ENCODE measurements at regions not wholly inside any gene's neighbourhood (a gene's known extent, or its start where the extent isn't known, plus 50 kb on each side); places are given as distances from the start of the nearest gene placed in this dataset.

DNA sequence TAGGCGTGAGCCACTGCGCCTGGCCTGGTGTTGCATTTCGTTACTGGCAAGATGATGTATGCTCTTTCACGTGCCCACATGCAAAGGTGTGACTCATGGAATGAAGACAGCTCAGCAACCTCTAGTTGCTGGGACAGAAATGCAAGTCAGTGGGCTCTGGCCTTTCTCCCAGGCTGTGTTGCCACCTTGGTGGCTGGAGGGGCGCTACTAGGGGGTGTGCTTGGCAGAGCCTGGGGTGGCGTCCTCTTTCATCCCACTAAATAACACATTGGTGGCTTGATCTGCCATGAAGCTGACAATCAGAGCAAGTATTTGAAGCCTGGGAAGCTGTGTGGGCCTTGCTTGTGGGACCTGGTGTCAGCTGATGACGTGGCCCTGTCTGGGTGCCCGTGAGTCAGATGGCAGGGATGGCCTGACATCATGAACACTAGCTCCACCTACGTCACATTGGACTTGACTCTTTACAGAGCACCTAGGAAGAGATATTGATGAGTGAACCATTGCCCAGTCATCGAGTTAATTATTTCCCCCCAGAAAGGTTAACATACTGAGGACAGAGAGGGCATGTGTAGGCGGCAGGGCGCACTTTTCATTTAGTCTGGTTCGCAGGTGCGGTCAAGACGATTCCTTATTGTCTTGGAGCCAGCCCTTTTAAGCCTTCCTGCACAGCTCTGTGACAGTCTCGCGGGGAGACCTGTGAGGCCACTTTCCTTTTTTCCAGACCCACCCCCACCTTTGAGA is 154.2 kb downstream of the TM9SF2 start:
- TF ChIP-seq, protein P1, sequence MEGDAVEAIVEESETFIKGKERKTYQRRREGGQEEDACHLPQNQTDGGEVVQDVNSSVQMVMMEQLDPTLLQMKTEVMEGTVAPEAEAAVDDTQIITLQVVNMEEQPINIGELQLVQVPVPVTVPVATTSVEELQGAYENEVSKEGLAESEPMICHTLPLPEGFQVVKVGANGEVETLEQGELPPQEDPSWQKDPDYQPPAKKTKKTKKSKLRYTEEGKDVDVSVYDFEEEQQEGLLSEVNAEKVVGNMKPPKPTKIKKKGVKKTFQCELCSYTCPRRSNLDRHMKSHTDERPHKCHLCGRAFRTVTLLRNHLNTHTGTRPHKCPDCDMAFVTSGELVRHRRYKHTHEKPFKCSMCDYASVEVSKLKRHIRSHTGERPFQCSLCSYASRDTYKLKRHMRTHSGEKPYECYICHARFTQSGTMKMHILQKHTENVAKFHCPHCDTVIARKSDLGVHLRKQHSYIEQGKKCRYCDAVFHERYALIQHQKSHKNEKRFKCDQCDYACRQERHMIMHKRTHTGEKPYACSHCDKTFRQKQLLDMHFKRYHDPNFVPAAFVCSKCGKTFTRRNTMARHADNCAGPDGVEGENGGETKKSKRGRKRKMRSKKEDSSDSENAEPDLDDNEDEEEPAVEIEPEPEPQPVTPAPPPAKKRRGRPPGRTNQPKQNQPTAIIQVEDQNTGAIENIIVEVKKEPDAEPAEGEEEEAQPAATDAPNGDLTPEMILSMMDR (conservative IDR thresholded peaks at IDR 0.05): no peak
- TF ChIP-seq EZH2 (IDR thresholded peaks at IDR 0.05; ENCODE audit: low read depth): no peak
